ENCODE measurements at regions not wholly inside any gene's neighbourhood (a gene's known extent, or its start where the extent isn't known, plus 50 kb on each side); places are given as distances from the start of the nearest gene placed in this dataset.
"Not testable (repeated sequence)": the region's sequence is repeated elsewhere in the genome, so short reads cannot be mapped to it uniquely, and the experiment has no call there.

GRCh38 chr5:120923026-120923425 lies 458.9 kb downstream of the PRR16 start:
- no peak for DNase-seq

DNA sequence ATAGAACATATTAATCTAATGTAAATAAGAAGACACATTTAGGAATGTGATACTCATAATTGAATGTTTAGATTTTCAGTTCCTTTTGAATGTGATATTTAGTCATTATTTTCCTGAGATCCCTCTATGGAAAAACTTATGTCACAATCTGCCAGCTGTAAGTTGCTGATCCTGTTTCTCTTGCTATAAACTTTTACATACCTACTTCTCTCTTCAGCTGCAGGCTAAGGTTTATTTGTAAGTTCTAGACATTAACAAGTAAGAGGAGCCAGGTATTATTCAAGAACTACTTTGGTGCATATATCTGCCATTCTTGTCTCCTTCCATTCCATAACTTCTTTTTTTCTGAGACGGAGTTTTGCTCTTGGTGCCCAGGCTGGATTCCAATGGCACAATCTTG lies 462.4 kb downstream of the PRR16 start:
- DNase-seq, result no peak

DNA sequence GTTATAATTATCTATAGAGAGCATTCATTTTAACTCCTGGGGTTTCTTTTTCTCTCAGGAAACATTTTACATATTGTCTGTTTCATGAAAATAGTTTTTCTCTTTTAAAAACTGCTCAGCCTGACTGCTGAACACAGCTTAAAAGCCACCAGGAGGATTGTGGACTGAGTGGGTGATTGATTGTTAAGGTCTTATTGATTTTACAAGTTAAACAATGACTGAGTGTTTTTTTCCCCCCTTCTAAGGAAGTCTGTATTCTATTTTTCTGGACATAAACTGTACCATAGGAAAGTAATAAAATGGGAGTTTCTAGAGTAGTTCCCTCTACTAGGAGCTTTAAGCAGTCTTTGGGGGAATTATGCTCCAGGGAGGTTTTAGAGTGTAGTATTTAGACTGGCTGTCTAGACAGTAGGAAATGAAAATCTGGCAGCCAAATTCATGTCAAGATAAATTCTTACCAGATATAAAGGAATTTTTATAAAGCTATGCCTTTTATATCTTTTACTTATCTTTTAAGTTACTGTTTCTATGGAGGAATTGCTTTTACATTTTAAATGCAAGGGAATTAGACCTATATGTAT lies 463.9 kb downstream of the PRR16 start:
- no peak for DNase-seq

DNA sequence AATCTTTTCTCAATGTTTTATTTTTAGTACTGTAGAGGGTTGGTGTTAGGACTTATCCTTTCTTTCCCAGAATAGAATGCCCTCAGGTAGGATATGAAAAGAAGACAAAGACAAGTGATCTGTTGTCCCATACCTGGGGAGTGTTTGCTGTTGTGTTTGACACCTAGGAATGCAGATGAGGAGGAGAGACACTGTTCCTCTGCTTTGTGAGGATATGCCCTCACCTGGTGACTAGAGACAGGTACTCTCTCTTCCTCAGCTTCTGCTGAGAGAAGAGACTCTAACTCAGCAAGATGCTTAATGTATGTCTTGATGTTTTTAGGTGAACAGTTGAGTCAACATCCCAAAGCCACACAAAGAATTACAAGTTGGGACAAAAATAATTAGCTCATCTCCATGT lies 468.4 kb downstream of the PRR16 start:
- DNase-seq, result no peak

- DNase-seq, result no peak
Measured at GRCh38 chr5:120934031-120934430, 469.9 kb downstream of the PRR16 start.

DNA sequence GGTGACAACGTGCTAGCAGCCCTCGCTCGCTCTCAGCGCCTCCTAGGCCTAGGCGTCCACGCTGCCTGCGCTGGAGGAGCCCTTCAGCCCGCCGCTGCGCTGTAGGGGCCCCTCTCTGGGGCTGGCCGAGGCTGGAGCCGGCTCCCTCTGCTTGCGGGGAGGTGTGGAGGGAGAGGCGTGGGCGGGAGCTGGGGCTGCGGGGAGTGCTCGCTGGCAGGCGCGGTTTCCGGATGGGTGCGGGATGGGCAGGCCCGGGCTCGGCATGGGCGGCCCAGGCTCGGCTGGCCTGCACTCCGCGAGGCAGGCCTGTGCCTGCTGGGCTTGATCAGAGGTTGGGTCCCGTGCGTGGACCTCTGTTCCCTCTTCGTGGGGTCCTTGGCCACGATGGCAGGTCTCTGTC lies 472.6 kb downstream of the PRR16 start:
- DNase-seq, result no peak

GRCh38 chr5:120938604-120939003 lies 474.5 kb downstream of the PRR16 start:
- DNase-seq, result no peak

DNA sequence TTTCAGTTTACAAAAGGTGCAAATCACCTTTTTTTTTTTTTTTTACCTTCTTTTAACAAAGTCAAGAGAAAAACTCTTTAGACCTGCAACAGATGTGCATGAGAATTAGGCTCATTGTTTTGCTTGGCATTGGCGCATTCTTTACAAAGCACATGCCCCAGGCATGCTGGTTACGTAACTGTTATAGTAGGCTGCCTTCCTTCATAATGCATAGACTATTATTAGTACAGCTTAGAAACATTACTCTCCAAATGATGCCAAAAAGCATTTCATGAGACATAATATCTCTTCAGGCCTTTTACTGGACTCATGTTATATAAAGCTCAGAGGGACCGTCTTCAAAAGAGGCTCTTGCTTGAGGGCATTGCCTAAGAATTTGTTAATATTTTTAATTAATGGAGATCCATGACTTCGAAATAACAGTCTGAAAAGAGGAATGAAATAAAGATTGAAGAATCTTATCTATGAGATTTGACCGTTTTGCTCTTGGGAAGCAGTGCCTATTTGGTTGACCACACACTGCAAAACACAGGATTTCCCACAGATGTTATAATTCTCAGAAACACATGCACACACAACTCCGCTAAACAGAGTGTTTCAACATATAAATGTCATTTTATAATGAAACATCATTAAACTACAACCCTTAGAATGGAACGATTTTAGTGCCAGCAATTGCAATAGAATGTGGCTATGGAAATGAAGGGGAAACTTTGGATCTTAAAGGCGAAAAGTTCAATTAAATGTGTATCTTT lies 478.7 kb downstream of the PRR16 start:
- no peak for DNase-seq

DNA sequence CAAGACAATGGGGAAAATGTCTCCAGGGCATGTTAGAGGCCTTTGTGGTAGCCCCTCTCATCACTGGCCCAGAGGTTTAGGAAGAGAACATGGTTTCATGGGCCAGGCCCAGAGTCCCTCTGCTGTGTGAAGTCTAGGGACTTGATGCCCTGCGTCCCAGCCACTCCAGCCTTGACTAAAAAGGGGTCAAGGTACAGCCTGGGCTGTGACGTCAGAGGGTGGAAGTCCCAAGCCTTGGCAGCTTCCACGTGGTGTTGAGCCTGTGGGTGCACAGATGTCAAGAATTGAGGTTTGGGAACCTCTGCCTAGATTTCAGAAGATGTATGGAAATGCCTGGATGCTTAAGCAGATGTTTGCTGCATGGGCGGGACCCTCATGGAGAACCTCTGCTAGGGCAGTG lies 485.5 kb downstream of the PRR16 start:
- DNase-seq, result not testable (repeated sequence)

DNA sequence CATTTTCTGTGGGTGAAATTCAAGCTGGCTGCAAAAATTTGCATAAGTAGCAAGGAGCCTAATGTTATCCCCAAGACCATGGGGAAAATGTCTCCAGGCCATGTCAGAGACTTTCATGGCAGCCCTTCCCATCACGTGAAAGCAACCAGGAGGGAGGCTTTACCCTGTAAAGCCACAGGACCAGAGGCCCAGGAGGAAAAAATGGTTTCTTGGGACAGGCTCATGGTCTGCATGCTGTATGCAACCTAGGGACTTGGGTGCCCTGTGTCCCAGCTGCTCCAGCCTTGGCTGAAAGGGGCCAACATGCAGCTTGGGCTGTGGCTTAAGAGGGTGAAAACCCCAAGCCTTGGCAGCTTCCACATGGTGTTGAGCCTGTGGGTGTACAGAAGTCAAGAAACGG lies 489.3 kb downstream of the PRR16 start:
- not testable (repeated sequence) for DNase-seq

- no peak for DNase-seq
Measured at GRCh38 chr5:120954255-120954654, 490.2 kb downstream of the PRR16 start.

DNA sequence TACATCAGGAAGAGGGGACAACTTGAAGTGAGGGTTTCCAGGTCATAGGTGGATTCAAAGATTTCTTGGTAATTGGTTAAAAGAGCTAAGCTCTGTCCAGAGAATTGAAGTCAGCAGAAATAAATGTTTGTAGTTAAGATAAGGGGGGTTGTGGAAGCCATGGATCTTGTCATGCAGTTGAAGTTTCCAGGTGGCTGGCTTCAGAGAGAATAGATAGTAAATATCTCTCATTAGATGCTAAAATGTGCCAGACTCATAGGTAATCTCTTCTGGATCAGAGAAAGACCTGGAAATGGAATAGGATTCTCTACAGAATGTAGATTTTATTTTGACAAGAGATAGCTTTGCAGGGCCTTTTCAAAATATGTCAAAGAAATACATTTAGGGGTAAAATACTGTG lies 491.7 kb downstream of the PRR16 start:
- no peak for DNase-seq

- DNase-seq, result no peak
Measured at GRCh38 chr5:120958877-120959485, 494.9 kb downstream of the PRR16 start.

- no peak for DNase-seq
Measured at GRCh38 chr5:120960510-120960909, 496.4 kb downstream of the PRR16 start.

DNA sequence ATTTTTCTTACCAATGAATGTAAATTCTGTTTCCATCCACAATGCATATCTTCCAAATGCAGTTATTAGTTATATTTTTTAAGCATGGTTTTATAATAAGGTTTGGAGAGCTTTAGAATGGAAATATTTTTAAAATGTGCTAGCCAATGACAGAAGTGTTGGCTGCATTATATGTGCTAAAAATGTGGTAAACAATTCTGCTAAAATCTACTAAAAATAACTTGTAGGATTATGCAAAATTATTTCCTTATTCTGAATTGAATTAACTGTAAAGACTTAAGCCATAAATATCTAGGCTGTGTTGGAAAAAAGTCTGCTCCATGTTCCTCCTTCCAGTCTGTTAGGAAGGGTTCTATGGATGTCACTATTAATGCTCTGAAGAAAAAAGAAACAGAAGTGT lies 503.3 kb downstream of the PRR16 start:
- no peak for DNase-seq

- no peak for DNase-seq
Measured at GRCh38 chr5:120974690-120975089, 510.6 kb downstream of the PRR16 start.

DNA sequence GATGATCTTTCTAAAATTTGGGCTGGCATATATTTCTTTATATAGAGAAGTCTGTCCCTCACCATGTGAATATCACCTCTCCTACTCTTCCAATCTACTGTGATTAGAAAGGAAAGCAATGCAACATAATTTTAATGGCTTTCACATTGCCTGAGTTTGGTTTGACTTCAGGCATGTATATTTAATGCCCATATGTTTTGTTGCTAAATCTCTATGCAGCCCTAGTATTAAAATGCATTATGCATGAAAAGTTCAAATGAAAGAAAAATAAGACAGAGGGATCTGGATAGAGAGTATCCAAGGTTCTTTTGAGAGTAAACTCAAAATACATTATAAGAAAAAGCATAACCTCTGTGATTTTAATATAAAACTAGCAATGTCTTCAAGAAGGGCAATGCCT lies 518.3 kb downstream of the PRR16 start:
- no peak for DNase-seq

GRCh38 chr5:120985526-120985925 lies 521.4 kb downstream of the PRR16 start:
- no peak for DNase-seq

DNA sequence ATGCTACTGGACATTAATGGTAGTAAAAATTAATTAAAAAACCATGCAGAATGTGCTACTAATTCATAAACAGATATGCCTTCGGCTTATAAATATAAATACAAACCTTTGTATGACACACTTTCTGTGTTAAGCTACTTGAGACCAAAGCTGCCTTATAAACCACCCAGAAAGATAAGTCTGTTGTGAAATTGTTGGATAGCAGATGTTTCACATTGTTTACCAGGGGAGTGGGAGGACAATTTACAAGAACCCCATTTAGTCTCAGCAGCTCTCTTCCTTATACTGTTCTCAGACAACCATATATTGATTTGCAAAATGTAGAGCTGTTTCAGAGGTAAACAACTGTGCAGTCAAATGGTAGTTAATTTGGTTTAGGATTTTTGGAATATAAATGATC lies 524.4 kb downstream of the PRR16 start:
- DNase-seq, result no peak

DNA sequence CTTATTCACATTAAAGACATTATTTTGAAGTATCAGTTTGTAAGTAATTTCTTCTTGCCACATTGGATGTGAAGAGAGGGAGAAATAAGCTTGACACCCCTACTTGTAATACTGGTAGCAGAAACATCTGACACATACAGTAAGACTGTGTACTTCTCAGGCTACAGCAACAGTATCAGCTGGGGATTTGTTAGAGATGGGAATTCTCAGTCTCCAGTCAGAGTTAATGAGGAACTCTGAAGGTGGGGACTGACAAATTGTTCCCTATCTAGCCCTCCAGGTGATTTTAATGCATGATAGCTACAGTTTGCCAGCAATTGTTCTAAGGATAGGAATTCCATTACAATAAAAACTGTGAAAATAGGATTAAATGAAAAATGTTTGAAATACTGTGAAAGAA lies 524.8 kb downstream of the PRR16 start:
- no peak for DNase-seq

GRCh38 chr5:120991569-120991968 lies 527.5 kb downstream of the PRR16 start:
- no peak for DNase-seq

GRCh38 chr5:120994112-120994511 lies 530.0 kb downstream of the PRR16 start:
- DNase-seq, result no peak

DNA sequence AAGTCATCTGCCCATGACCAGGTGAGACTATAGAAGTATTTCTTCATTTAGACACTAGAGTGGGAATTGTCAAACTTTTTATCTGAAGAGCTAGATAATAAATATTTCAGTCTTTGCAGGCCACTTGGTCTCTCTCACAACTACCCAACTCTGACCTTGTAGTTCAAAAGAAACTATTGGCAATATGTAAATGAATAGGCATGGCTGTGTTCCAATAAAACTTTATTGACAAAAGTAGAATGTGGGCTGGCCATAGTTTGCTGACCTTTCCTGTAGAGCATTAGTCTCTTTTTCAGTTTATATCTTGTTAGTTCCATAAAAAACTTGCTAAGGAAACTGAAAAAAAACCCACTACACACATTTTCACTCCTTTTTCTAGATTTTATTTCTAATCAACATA lies 535.5 kb downstream of the PRR16 start:
- no peak for DNase-seq

DNA sequence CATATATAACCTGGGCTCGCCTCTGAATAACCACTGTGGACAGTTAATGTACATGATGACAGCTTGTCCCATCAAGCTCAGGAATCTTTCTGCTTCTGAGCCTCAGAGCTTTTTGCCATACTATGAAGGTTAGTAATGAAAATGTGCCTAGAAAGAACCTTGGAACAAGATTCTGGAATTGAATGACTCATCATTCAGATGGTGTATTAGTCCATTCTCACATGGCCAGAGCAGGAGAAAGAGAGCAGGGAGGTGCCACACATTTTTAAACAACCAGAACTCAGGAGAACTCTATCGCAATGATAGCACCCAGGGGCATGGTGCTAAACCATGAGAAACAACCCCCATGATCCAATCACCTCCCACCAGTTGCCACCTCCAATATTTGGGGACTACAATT lies 542.1 kb downstream of the PRR16 start:
- no peak for DNase-seq

DNA sequence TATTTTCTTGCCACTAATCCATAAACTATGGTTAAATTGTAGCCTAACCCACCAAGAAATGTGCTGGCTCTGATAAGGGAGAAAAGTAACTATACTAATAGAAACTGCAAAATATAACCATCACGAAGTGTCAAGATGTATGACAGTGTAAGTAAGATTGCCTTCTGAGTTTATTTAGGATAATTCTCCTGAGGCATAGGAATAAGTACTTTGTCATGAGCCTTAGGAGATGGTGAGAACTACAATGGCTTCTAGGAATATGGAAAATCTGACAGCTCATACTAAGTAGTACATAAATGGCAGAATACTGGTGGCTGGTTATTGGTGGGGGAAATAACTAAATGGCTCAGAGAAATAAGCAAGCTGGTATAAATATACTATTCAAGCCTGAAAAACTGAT lies 543.9 kb downstream of the PRR16 start:
- no peak for DNase-seq
